Activated CD8-positive, alpha-beta memory T cell treated with anti-CD3 and anti-CD28 coated beads, Interleukin-2, amount 10 ng/mL, durations not matched to agents 7 days and 5 days (primary cell): ENCODE measurements at regions not wholly inside any gene's neighbourhood (a gene's known extent, or its start where the extent isn't known, plus 50 kb on each side); places are given as distances from the start of the nearest gene placed in this dataset.

ENCODE experiments used
- ATAC-seq: fragments of 150-1000 bp; cut with Tn5 transposase; one replicate; pipeline ENCODE4 v1.10.0; 2021; ENCODE audit warnings: moderate library complexity
- CTCF ChIA-PET: fragments of 350-600 bp; sonication (Branson Sonifier 250); formaldehyde crosslinking; loops from one replicate; lab custom pipeline; 2021; ENCODE audit warnings: antibody characterized with exemption; lab: Charles Lee
- DNase-seq: peaks from one replicate; pipeline ENCODE4 v3.0.0-alpha.2; 2020
- H3K27ac Mint-ChIP-seq: one replicate; pipeline ENCODE4 v1.8.0; 2021; ENCODE audit warnings: mild to moderate bottlenecking, mixed read lengths
- H3K27me3 Mint-ChIP-seq: one replicate; pipeline ENCODE4 v1.8.0; 2021; ENCODE audit warnings: mixed read lengths
- H3K36me3 Mint-ChIP-seq: one replicate; pipeline ENCODE4 v1.8.0; 2021; ENCODE audit warnings: mild to moderate bottlenecking, mixed read lengths
- H3K4me1 Mint-ChIP-seq: one replicate; pipeline ENCODE4 v1.8.0; 2021; ENCODE audit warnings: mixed read lengths
- H3K4me3 Mint-ChIP-seq: one replicate; pipeline ENCODE4 v1.8.0; 2021; ENCODE audit warnings: mild to moderate bottlenecking, moderate library complexity, mixed read lengths
- H3K9me3 Mint-ChIP-seq: one replicate; pipeline ENCODE4 v1.8.0; 2022; ENCODE audit warnings: low read depth, mixed read lengths

GRCh38 chr2:42960842-42961180 is 168.4 kb upstream of the HAAO start:
- H3K36me3 Mint-ChIP-seq = no peaks in the 10 kb centered on the region
- H3K27me3 Mint-ChIP-seq = peaks cover 14% of the 10 kb centered on the region
- DNase-seq = no peak
- H3K4me1 Mint-ChIP-seq = peaks cover 13% of the 10 kb centered on the region
- CTCF ChIA-PET = no interaction called here
- no peak overlapping the region for H3K4me3 Mint-ChIP-seq
- ATAC-seq = no peak
- no peak overlapping the region for H3K27ac Mint-ChIP-seq
- no peaks in the 10 kb centered on the region for H3K9me3 Mint-ChIP-seq

GRCh38 chr2:42960002-42960841 is 167.8 kb upstream of the HAAO start:
- Mint-ChIP-seq H3K36me3 (no peaks in the 10 kb centered on the region), H3K4me3 (no peak overlapping the region), H3K4me1 (peaks cover 13% of the 10 kb centered on the region), H3K9me3 (no peaks in the 10 kb centered on the region), H3K27me3 (peaks cover 14% of the 10 kb centered on the region), H3K27ac (no peak overlapping the region)
- CTCF ChIA-PET = no interaction called here
- DNase-seq (no peak), ATAC-seq (no peak)

GRCh38 chr2:42959234-42960001 is 167.0 kb upstream of the HAAO start:
- Mint-ChIP-seq H3K36me3 (no peaks in the 10 kb centered on the region), H3K27ac (no peak overlapping the region), H3K4me1 (peaks cover 13% of the 10 kb centered on the region), H3K27me3 (peaks cover 14% of the 10 kb centered on the region), H3K4me3 (no peak overlapping the region), H3K9me3 (no peaks in the 10 kb centered on the region)
- CTCF ChIA-PET = interaction anchor here (1.4 kb wide), 1 partner anchor 12 kb away, joined by 3 read pairs; no protein-coding TSS in a partner anchor
- no peak for DNase-seq
- ATAC-seq = no peak

GRCh38 chr2:42958741-42959233 is 166.4 kb upstream of the HAAO start:
- H3K27ac Mint-ChIP-seq = no peak overlapping the region
- peaks cover 14% of the 10 kb centered on the region for H3K27me3 Mint-ChIP-seq
- peaks cover 13% of the 10 kb centered on the region for H3K4me1 Mint-ChIP-seq
- DNase-seq (no peak), ATAC-seq (no peak)
- no peak overlapping the region for H3K4me3 Mint-ChIP-seq
- no peaks in the 10 kb centered on the region for H3K36me3 Mint-ChIP-seq
- no peaks in the 10 kb centered on the region for H3K9me3 Mint-ChIP-seq
- CTCF ChIA-PET = interaction anchor here (1.4 kb wide), 1 partner anchor 11 kb away, joined by 3 read pairs; no protein-coding TSS in a partner anchor

- Mint-ChIP-seq H3K4me3 (no peak overlapping the region), H3K4me1 (peaks cover 10% of the 10 kb centered on the region), H3K9me3 (no peaks in the 10 kb centered on the region), H3K27me3 (peaks cover 14% of the 10 kb centered on the region), H3K36me3 (no peaks in the 10 kb centered on the region), H3K27ac (no peak overlapping the region)
- CTCF ChIA-PET = interaction anchor here (1.4 kb wide), 1 partner anchor 10 kb away, joined by 3 read pairs; no protein-coding TSS in a partner anchor
- ATAC-seq (no peak), DNase-seq (no peak)
Measured at GRCh38 chr2:42957861-42958301, 165.5 kb upstream of the HAAO start.

GRCh38 chr2:42957109-42957860 is 164.9 kb upstream of the HAAO start:
- Mint-ChIP-seq H3K4me3 (no peak overlapping the region), H3K27ac (no peak overlapping the region), H3K9me3 (no peaks in the 10 kb centered on the region), H3K27me3 (peaks cover 13% of the 10 kb centered on the region), H3K4me1 (peaks cover 5% of the 10 kb centered on the region), H3K36me3 (no peaks in the 10 kb centered on the region)
- ATAC-seq (no peak), DNase-seq (no peak)
- CTCF ChIA-PET = no interaction called here

- peaks cover 7% of the 10 kb centered on the region for H3K27me3 Mint-ChIP-seq
- no peaks in the 10 kb centered on the region for H3K9me3 Mint-ChIP-seq
- H3K4me3 Mint-ChIP-seq = no peak overlapping the region
- ATAC-seq (no peak), DNase-seq (no peak)
- H3K4me1 Mint-ChIP-seq = peaks cover 4% of the 10 kb centered on the region
- H3K36me3 Mint-ChIP-seq = no peaks in the 10 kb centered on the region
- CTCF ChIA-PET = interaction anchor here (0.7 to 1.7 kb wide), 6 partner anchors 12 to 530 kb away, joined by 3 to 5 read pairs (median 4); no protein-coding TSS in a partner anchor
- H3K27ac Mint-ChIP-seq = no peak overlapping the region
Measured at GRCh38 chr2:42954227-42954962, 162.0 kb upstream of the HAAO start.

GRCh38 chr2:42953216-42953615 is 160.8 kb upstream of the HAAO start:
- Mint-ChIP-seq H3K4me3 (no peak overlapping the region), H3K27me3 (peaks cover 5% of the 10 kb centered on the region), H3K36me3 (no peaks in the 10 kb centered on the region), H3K4me1 (peaks cover 4% of the 10 kb centered on the region), H3K27ac (no peak overlapping the region), H3K9me3 (no peaks in the 10 kb centered on the region)
- CTCF ChIA-PET = interaction anchor here (1.5 kb wide), 1 partner anchor 531 kb away, joined by 5 read pairs; no protein-coding TSS in a partner anchor
- ATAC-seq (no peak), DNase-seq (no peak)

- no peaks in the 10 kb centered on the region for H3K36me3 Mint-ChIP-seq
- DNase-seq (no peak), ATAC-seq (no peak)
- H3K4me1 Mint-ChIP-seq = peaks cover 4% of the 10 kb centered on the region
- H3K4me3 Mint-ChIP-seq = no peak overlapping the region
- H3K9me3 Mint-ChIP-seq = no peaks in the 10 kb centered on the region
- CTCF ChIA-PET = interaction anchor here (1.4 kb wide), 1 partner anchor 278 kb away, joined by 4 read pairs; no protein-coding TSS in a partner anchor
- no peak overlapping the region for H3K27ac Mint-ChIP-seq
- H3K27me3 Mint-ChIP-seq = peaks cover 2% of the 10 kb centered on the region
Measured at GRCh38 chr2:42951263-42951938, 159.0 kb upstream of the HAAO start.

GRCh38 chr2:42949125-42949524 is 156.7 kb upstream of the HAAO start:
- peaks cover 4% of the 10 kb centered on the region for H3K4me1 Mint-ChIP-seq
- no peak overlapping the region for H3K27ac Mint-ChIP-seq
- no peak overlapping the region for H3K4me3 Mint-ChIP-seq
- ATAC-seq = no peak
- H3K27me3 Mint-ChIP-seq = peaks cover 2% of the 10 kb centered on the region
- H3K9me3 Mint-ChIP-seq = no peaks in the 10 kb centered on the region
- no peaks in the 10 kb centered on the region for H3K36me3 Mint-ChIP-seq
- DNase-seq = no peak
- CTCF ChIA-PET = no interaction called here

GRCh38 chr2:42947809-42948600 is 155.6 kb upstream of the HAAO start:
- ATAC-seq = no peak
- H3K27ac Mint-ChIP-seq = no peak overlapping the region

More at GRCh38 chr2:42947809-42948600, 155.6 kb upstream of the HAAO start:
- no peak overlapping the region for H3K4me3 Mint-ChIP-seq
- H3K4me1 Mint-ChIP-seq = peaks cover 4% of the 10 kb centered on the region
- no peak for DNase-seq
- H3K36me3 Mint-ChIP-seq = no peaks in the 10 kb centered on the region
- CTCF ChIA-PET = interaction anchor here (1.0 to 5.4 kb wide), 15 partner anchors 11 to 1096 kb away, joined by 3 to 57 read pairs (median 4); partner anchors contain the start of gene ZFP36L2
- H3K9me3 Mint-ChIP-seq = no peaks in the 10 kb centered on the region
- H3K27me3 Mint-ChIP-seq = peaks cover 2% of the 10 kb centered on the region
